ENCODE measurements at regions not wholly inside any gene's neighbourhood (a gene's known extent, or its start where the extent isn't known, plus 50 kb on each side); places are given as distances from the start of the nearest gene placed in this dataset.

GRCh38 chrX:142680038-142680437 lies 345.7 kb upstream of the SPANXN4 start:
- TF ChIP-seq CTCF (IDR thresholded peaks at IDR 0.05): no peak
- TF ChIP-seq POLR2A (IDR thresholded peaks at IDR 0.05): no peak

Data from thyroid gland (tissue), 4 donors.